HUES6 (cell line): ENCODE measurements at regions not wholly inside any gene's neighbourhood (a gene's known extent, or its start where the extent isn't known, plus 50 kb on each side); places are given as distances from the start of the nearest gene placed in this dataset.

Experiments used
- H3K27ac ChIP-seq: 2 replicates; pipeline ENCODE4 v1.7.0; 2013; ENCODE audit warnings: low read depth, mild to moderate bottlenecking, low read length, inconsistent platforms
- H3K27me3 ChIP-seq: 2 replicates; pipeline ENCODE4 v1.6.1; 2013; ENCODE audit warnings: low read length; ENCODE audit not compliant: control insufficient read depth, insufficient read depth
- H3K36me3 ChIP-seq: 2 replicates; pipeline ENCODE4 v1.6.1; 2013; ENCODE audit warnings: low read length; ENCODE audit not compliant: control insufficient read depth, insufficient read depth
- H3K4me1 ChIP-seq: 2 replicates; pipeline ENCODE4 v1.6.1; 2013; ENCODE audit warnings: low read length; ENCODE audit not compliant: control insufficient read depth, insufficient read depth
- H3K4me3 ChIP-seq: 2 replicates; pipeline ENCODE4 v1.5.1; 2013; ENCODE audit warnings: low read depth, low read length
- H3K9ac ChIP-seq: one replicate; pipeline ENCODE4 v1.6.1; 2013; ENCODE audit warnings: mild to moderate bottlenecking, low read length
- H3K9me3 ChIP-seq: 2 replicates; pipeline ENCODE4 v1.6.1; 2013; ENCODE audit warnings: low read depth, low read length; ENCODE audit not compliant: control insufficient read depth, insufficient read depth

GRCh38 chr12:58712976-58713375 lies 207.3 kb downstream of the LRIG3 start:
- Histone ChIP-seq H3K27ac (no peak overlapping the region), H3K9ac (no peak overlapping the region), H3K4me3 (no peak overlapping the region), H3K36me3 (no peaks in the 10 kb centered on the region), H3K9me3 (peaks cover 15% of the 10 kb centered on the region), H3K27me3 (no peaks in the 10 kb centered on the region), H3K4me1 (no peaks in the 10 kb centered on the region)

- H3K27me3 ChIP-seq = no peaks in the 10 kb centered on the region
- H3K9ac ChIP-seq = no peak overlapping the region
- no peak overlapping the region for H3K27ac ChIP-seq
- no peaks in the 10 kb centered on the region for H3K36me3 ChIP-seq
- H3K4me1 ChIP-seq = no peaks in the 10 kb centered on the region
- no peaks in the 10 kb centered on the region for H3K9me3 ChIP-seq
- no peak overlapping the region for H3K4me3 ChIP-seq
Observed at GRCh38 chr12:58719161-58719560, 201.1 kb downstream of the LRIG3 start.

DNA sequence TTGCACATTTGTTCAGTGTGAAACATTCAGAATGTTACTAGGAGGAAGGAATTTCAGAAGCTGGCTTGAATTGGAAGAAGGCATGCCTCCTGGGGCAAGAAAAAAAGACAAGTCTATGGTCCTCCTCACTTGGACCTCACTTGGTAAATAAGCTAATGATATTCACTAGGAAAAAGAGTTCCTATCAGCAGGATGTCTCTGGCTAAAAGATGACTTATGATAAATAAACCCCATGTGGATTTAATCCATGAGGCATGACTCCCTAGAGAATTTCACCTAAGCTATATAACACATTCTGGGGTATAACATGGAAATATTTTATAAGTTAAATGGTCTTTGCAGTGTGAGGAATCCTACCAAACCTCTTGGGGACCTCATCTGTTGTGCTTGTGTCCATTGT lies 199.9 kb downstream of the LRIG3 start:
- H3K9ac ChIP-seq = no peak overlapping the region
- no peaks in the 10 kb centered on the region for H3K36me3 ChIP-seq
- no peak overlapping the region for H3K4me3 ChIP-seq
- H3K9me3 ChIP-seq = no peaks in the 10 kb centered on the region
- no peaks in the 10 kb centered on the region for H3K4me1 ChIP-seq
- H3K27me3 ChIP-seq = no peaks in the 10 kb centered on the region
- H3K27ac ChIP-seq = no peak overlapping the region

DNA sequence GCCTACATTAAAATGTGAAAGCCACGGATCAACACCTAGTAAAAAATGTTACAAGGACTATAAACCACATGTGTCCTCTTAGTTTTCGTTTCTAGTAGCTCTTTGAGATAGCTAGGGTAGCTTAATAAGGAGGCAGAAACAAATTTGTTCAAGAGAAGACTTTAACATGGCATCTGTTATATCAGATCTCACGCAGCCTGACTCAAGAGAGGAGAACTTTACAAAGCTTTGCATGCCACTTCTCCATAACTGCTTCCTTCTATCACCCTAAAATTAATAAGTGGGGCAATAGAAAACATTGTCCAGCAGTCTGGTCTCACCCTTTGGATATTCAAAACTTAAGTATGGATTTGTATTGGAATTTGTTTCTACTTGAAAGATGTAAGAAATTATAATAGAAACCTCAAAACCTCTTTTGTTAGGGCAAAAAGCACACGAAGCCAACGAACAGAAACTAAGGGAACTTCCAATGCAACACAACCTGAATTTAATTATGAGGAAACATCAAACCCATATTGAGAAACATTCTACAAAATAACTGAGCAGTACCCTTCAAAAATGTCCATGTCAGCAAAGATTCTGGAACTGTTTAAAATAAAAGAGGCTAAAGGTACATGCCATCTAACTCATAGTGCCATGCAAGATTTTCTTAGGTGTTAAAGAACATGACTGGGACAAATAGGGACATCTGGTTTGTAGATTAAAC lies 194.8 kb downstream of the LRIG3 start:
- Histone ChIP-seq H3K4me1 (no peaks in the 10 kb centered on the region), H3K9ac (no peak overlapping the region), H3K9me3 (no peaks in the 10 kb centered on the region), H3K27ac (no peak overlapping the region), H3K4me3 (no peak overlapping the region), H3K27me3 (no peaks in the 10 kb centered on the region), H3K36me3 (no peaks in the 10 kb centered on the region)

GRCh38 chr12:58727521-58727920 lies 192.8 kb downstream of the LRIG3 start:
- no peak overlapping the region for H3K4me3 ChIP-seq
- no peaks in the 10 kb centered on the region for H3K9me3 ChIP-seq
- H3K27me3 ChIP-seq = no peaks in the 10 kb centered on the region
- no peaks in the 10 kb centered on the region for H3K4me1 ChIP-seq
- H3K36me3 ChIP-seq = no peaks in the 10 kb centered on the region
- H3K27ac ChIP-seq = no peak overlapping the region
- H3K9ac ChIP-seq = no peak overlapping the region

DNA sequence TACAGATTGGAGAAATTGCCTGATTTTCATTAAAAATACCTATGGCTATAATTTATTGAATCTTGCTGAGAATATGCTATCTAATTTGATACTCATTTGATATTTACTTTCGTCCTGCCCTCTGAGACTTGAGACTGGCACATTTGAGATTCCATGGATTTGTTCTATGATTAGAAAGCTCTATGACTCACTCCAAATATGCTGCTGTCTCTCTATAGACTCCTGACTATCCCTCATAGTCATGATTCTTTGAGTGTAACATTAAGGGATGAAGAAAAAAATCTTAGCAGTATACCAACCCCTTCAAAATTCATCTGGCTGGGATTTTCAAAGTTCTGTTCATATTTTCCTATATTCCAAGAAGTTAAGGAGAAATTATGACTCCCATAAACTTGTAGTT lies 191.9 kb downstream of the LRIG3 start:
- H3K4me1 ChIP-seq = no peaks in the 10 kb centered on the region
- no peak overlapping the region for H3K4me3 ChIP-seq
- H3K9ac ChIP-seq = no peak overlapping the region
- H3K36me3 ChIP-seq = no peaks in the 10 kb centered on the region
- no peaks in the 10 kb centered on the region for H3K9me3 ChIP-seq
- H3K27ac ChIP-seq = no peak overlapping the region
- H3K27me3 ChIP-seq = no peaks in the 10 kb centered on the region

DNA sequence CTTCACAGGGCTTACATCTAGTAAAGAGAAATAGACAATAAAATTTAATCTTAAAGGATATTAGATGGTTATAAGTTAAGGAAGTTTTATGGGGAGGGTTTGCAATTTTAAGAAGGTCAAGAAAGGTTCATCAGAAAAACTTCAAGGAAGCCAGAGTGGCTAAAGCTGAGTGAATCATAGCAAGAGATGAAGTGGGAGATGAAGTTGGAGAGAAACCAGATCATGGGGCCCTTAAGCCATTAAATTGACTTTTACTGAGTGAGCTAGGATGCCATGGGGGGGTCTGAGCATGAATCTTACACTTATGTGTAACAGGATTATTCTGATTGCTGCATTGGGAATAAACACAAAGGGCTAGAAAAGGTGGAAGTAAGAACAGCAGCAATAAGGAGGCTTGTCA lies 189.2 kb downstream of the LRIG3 start:
- H3K4me3 ChIP-seq = no peak overlapping the region
- no peak overlapping the region for H3K9ac ChIP-seq
- no peaks in the 10 kb centered on the region for H3K36me3 ChIP-seq
- no peaks in the 10 kb centered on the region for H3K4me1 ChIP-seq
- H3K9me3 ChIP-seq = no peaks in the 10 kb centered on the region
- H3K27ac ChIP-seq = no peak overlapping the region
- no peaks in the 10 kb centered on the region for H3K27me3 ChIP-seq

DNA sequence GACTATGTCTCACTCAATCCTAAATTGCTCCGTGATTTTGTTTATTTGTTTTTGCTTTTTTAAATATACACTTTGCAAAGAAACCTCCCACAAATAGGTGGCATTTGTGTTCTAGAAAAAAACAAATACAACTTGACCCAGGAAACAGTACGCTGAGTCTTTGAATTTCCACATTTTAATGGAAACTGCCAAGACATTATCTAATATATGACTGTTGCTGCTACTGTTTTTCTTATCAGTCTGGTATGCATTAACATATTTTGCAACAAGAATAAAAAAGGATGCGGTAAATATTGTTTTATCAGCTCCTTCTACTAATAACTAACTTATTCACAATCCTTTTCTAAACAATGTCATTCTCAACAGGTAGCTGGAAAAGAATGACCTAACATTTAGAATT lies 187.4 kb downstream of the LRIG3 start:
- Histone ChIP-seq H3K27me3 (no peaks in the 10 kb centered on the region), H3K27ac (no peak overlapping the region), H3K9ac (no peak overlapping the region), H3K4me3 (no peak overlapping the region), H3K4me1 (no peaks in the 10 kb centered on the region), H3K9me3 (no peaks in the 10 kb centered on the region), H3K36me3 (no peaks in the 10 kb centered on the region)

- no peak overlapping the region for H3K27ac ChIP-seq
- H3K9ac ChIP-seq = no peak overlapping the region
- no peaks in the 10 kb centered on the region for H3K36me3 ChIP-seq
- no peak overlapping the region for H3K4me3 ChIP-seq
- H3K27me3 ChIP-seq = no peaks in the 10 kb centered on the region
- peaks cover 11% of the 10 kb centered on the region for H3K4me1 ChIP-seq
- H3K9me3 ChIP-seq = peaks cover 7% of the 10 kb centered on the region
Observed at GRCh38 chr12:58741226-58741625, 179.1 kb downstream of the LRIG3 start.

GRCh38 chr12:58745348-58746125 lies 174.8 kb downstream of the LRIG3 start:
- H3K9me3 ChIP-seq = peaks cover 7% of the 10 kb centered on the region
- no peak overlapping the region for H3K9ac ChIP-seq
- H3K36me3 ChIP-seq = no peaks in the 10 kb centered on the region
- no peak overlapping the region; the same call in 1 of the 2 replicates for H3K27ac ChIP-seq
- H3K27me3 ChIP-seq = no peaks in the 10 kb centered on the region
- peaks cover 11% of the 10 kb centered on the region for H3K4me1 ChIP-seq
- no peak overlapping the region for H3K4me3 ChIP-seq

DNA sequence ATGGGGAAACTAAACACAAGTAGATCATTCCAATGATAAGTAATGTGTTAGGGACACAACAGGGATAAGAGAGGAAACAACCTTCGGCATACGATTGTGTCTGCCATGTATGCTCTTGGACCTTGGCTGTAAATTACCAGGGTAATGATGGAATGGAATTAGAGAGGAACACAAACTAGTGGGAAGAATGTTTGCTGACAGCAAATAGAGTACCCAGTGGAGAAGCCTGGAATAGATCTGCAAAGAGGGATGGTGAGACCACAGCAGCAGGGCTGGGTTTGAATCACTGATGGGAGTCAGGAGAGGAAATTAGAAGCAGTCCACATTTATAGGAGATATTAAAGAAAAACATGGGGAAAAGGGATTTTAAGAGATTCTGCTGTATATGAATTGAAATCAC lies 172.8 kb downstream of the LRIG3 start:
- Histone ChIP-seq H3K4me1 (peaks cover 11% of the 10 kb centered on the region), H3K9ac (no peak overlapping the region), H3K9me3 (no peaks in the 10 kb centered on the region), H3K27ac (no peak overlapping the region), H3K27me3 (no peaks in the 10 kb centered on the region), H3K4me3 (no peak overlapping the region), H3K36me3 (no peaks in the 10 kb centered on the region)
